ENCODE measurements at regions not wholly inside any gene's neighbourhood (a gene's known extent, or its start where the extent isn't known, plus 50 kb on each side); places are given as distances from the start of the nearest gene placed in this dataset.

DNA sequence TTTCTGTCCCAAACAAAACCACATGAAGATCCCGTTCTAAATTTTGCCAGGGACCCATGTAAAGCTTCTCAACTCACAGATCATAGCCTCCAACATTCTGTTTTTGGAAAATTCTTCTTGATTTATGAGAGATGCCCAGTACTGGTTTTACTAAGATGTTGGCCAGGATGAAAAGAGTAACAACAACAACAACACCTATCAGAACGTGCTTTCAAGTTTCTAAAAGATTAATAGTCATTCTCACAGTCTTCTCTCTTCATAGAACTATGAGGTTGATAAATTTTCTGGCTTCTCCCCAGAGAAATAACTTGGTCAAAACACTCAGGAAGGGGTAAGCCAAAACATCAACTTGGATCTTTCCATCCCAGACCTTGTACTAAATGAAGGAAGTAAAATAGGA, 567.5 kb upstream of the IGFBP3 start:
- H3K27me3 Mint-ChIP-seq (ENCODE audit: low read depth), result no peaks in the 10 kb centered on the region
- no peak for DNase-seq
- CTCF ChIA-PET, result no interaction called here
- H3K27ac Mint-ChIP-seq, result no peak overlapping the region
- H3K4me1 Mint-ChIP-seq (ENCODE audit: low read depth), result no peaks in the 10 kb centered on the region
- intact Hi-C loops (cut with micrococcal nuclease), result no loop called here
- no peaks in the 10 kb centered on the region for H3K9me3 Mint-ChIP-seq
- H3K4me3 Mint-ChIP-seq, result no peak overlapping the region
- H3K36me3 Mint-ChIP-seq (ENCODE audit: low read depth), result no peaks in the 10 kb centered on the region

DNA sequence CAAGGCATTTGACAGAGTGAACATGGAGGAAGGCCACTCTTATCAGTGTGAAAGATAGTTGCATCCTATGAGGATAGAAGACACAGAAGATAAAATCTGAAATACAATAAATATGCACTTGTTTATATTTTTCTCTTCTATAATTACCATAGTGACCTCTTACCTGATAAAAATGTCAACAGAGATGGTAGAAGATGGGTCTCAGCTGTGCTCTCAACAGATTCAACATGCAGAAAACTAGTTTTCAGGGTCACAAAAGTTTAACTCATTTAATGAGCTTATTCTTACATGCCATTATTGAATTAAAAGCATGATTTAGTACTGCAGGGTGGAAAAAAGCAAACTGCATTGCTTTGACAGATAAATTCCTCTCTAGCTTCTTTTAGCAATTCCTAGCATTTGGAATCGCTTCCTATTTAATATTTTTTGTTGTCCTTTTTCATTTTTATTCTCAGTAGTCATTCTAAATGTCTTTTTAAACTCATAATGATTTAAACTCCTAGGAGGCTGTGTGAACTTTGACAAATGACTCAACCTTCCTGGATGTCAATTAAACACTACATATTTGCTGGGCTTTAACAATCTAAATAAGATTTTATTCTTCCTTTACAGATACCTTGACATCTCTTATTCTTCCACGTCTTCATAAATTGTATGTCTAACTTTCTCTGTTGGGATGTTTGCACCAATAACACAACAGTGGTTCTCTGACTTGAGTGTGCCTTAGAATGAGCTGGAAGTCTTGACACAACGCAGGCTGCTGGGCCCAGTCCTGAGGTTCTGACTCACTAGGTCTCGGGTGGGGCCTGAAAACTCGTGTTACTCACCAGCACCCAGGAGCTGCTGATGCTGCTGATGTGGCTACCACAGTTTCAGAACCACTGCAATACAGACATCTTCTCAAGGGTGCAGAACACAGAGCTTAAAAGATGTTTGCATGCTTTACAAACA, 565.5 kb upstream of the IGFBP3 start:
- CTCF ChIA-PET, result no interaction called here
- H3K9me3 Mint-ChIP-seq, result no peaks in the 10 kb centered on the region
- no peak overlapping the region for H3K27ac Mint-ChIP-seq
- no peaks in the 10 kb centered on the region for H3K36me3 Mint-ChIP-seq (ENCODE audit: low read depth)
- H3K4me1 Mint-ChIP-seq (ENCODE audit: low read depth), result no peaks in the 10 kb centered on the region
- no peaks in the 10 kb centered on the region for H3K27me3 Mint-ChIP-seq (ENCODE audit: low read depth)
- DNase-seq, result no peak
- H3K4me3 Mint-ChIP-seq, result no peak overlapping the region
- intact Hi-C loops (cut with micrococcal nuclease), result no loop called here

DNA sequence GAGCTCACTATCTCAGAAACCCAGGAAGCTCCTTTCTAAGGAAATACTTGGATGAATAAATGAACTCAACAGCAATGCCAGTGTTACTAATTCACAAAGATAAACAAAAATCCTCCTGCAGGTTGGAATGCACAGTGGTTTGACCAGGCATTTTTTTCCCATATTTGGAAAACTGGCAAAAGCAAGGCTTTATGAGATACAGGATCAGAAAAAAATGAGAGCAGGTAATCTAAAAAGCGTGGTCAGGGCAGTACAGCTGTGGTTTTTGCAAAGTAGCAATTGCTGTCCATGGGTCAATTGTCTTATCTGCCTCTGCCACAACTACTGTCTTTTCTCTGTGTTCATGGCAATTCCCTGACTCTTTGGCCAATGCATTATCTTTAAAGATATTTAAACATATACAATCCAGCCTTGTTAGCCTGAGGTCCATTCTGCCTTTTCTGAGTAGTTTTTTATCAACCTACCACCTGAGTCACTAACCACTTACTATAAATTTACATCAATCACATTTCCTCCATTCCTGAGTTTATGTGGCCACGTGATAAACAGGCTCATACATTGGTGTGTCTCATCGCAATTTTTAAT, 564.5 kb upstream of the IGFBP3 start:
- Mint-ChIP-seq H3K4me1 (ENCODE audit: low read depth) (no peaks in the 10 kb centered on the region), H3K9me3 (no peaks in the 10 kb centered on the region), H3K27me3 (ENCODE audit: low read depth) (no peaks in the 10 kb centered on the region), H3K27ac (no peak overlapping the region), H3K36me3 (ENCODE audit: low read depth) (no peaks in the 10 kb centered on the region), H3K4me3 (no peak overlapping the region)
- no peak for DNase-seq
- CTCF ChIA-PET, result no interaction called here
- intact Hi-C loops (cut with micrococcal nuclease), result no loop called here

DNA sequence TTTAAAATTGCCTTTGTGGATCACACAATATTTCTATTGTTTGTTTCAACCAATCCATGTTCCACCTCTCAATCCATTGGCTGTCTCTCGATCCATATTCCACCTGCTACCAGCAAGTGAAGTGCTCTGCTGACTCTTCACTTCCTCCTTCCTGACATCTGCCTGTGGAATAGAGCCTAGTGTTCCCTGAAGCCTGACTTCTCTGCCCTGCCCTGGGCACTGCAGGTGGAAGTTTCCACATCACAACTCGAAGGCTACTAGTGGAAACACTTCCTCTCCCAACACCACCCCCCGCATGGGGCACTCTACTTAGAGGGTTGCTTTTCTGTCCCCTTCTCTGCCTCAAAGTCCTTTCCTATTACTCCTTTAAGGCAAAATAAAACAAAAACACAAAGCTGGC, 563.8 kb upstream of the IGFBP3 start:
- no peaks in the 10 kb centered on the region for H3K27me3 Mint-ChIP-seq (ENCODE audit: low read depth)
- no peak overlapping the region for H3K4me3 Mint-ChIP-seq
- H3K36me3 Mint-ChIP-seq (ENCODE audit: low read depth), result no peaks in the 10 kb centered on the region
- no peaks in the 10 kb centered on the region for H3K9me3 Mint-ChIP-seq
- no peak for DNase-seq
- CTCF ChIA-PET, result no interaction called here
- no peak overlapping the region for H3K27ac Mint-ChIP-seq
- intact Hi-C loops (cut with micrococcal nuclease), result no loop called here
- no peaks in the 10 kb centered on the region for H3K4me1 Mint-ChIP-seq (ENCODE audit: low read depth)

DNA sequence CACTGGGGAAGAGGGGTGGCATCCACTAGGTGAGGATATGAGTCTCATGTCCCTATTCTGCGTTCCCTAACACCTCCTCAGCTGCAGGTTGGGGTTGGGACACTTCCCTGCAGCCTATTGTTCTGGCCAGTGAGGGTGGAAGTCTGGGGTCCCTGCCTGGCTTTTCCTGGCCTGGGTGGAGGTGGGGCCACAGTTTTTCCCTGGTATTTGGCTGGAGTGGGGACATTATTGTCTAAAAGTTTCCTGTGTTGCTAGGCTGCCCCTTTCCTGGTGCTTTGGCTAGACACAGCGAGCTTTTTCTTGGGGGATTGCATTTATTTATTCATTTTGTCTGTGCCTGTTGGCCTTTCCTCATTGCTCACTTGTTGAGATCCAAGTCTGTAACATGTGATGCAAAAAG, 559.5 kb upstream of the IGFBP3 start:
- CTCF ChIA-PET, result no interaction called here
- Mint-ChIP-seq H3K36me3 (ENCODE audit: low read depth) (no peaks in the 10 kb centered on the region), H3K27me3 (ENCODE audit: low read depth) (no peaks in the 10 kb centered on the region), H3K4me1 (ENCODE audit: low read depth) (no peaks in the 10 kb centered on the region), H3K9me3 (no peaks in the 10 kb centered on the region), H3K27ac (no peak overlapping the region), H3K4me3 (no peak overlapping the region)
- no peak for DNase-seq
- intact Hi-C loops (cut with micrococcal nuclease), result no loop called here

DNA sequence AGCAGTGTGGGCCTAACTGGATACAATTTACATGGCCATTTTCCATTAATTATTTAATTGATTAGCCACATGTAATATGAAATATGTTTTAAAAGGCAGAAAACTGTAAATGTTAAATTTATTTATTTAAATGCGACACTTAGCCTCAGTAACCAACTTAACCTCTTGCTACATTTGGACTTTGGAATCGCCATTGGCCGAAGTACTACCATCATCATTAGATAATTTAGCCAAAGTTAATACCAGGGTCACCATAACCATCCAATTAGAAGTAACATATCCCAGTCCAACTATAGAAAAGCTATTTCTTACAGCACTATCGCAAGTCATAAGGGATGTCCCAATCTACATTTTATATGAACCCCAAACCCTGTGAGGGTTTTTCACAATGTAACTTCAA, 558.6 kb upstream of the IGFBP3 start:
- Mint-ChIP-seq H3K9me3 (no peaks in the 10 kb centered on the region), H3K4me1 (ENCODE audit: low read depth) (no peaks in the 10 kb centered on the region), H3K4me3 (no peak overlapping the region), H3K27me3 (ENCODE audit: low read depth) (no peaks in the 10 kb centered on the region), H3K27ac (no peak overlapping the region), H3K36me3 (ENCODE audit: low read depth) (no peaks in the 10 kb centered on the region)
- CTCF ChIA-PET, result no interaction called here
- DNase-seq, result no peak
- intact Hi-C loops (cut with micrococcal nuclease), result no loop called here

DNA sequence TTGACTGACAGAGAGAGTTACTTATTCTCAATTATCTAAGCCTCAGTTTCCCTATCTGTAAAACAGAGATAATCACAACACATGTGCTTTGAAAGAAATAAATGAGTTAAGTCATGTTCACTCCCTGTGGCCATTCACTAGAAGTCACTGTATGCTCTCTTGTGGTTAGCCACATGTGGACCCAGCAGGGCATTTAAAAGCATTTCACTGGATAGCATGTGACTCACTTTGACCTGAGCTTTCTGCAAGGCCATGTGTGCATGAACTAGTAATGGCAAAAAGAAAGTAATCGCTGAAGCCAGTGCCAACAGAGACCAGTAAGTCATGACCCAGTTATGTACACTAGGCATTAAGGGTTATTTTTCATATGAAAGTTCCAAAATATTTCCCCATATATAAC, 557.0 kb upstream of the IGFBP3 start:
- CTCF ChIA-PET, result no interaction called here
- Mint-ChIP-seq H3K9me3 (peaks cover 4% of the 10 kb centered on the region), H3K4me1 (ENCODE audit: low read depth) (no peaks in the 10 kb centered on the region), H3K27ac (no peak overlapping the region), H3K36me3 (ENCODE audit: low read depth) (no peaks in the 10 kb centered on the region), H3K27me3 (ENCODE audit: low read depth) (no peaks in the 10 kb centered on the region), H3K4me3 (no peak overlapping the region)
- intact Hi-C loops (cut with micrococcal nuclease), result no loop called here
- DNase-seq, result no peak

DNA sequence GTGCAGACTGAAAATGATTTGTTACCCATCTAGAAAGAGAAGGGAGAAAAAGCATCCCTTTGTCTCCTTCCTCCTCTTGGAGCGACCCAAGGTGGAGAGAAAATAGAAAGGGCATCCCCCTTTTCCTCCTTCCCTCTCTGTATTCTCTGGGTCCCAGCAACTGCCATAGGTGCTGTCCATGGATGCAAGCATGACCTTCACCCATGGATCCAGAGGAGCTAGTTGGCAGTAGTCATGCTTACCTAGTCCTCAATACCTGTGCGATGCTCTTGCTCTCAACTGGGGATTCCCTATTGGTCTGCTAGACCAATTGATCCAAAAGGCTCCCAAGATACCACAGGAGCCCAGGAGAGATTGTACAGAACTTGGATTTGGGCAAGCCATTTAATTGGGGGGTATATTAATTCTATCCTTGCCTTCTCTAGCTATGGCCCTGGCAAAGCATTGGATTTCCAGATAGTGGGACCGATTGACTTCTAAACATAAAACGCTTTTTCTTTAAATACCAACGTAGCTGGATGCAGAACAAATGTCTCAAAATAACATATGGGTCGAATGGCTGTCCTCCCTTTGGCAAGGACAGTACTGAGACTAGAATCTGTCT, 547.8 kb upstream of the IGFBP3 start:
- H3K9me3 Mint-ChIP-seq, result peaks cover 51% of the 10 kb centered on the region
- CTCF ChIA-PET, result no interaction called here
- no peak overlapping the region for H3K27ac Mint-ChIP-seq
- intact Hi-C loops (cut with micrococcal nuclease), result no loop called here
- H3K36me3 Mint-ChIP-seq (ENCODE audit: low read depth), result peaks cover 9% of the 10 kb centered on the region
- H3K4me1 Mint-ChIP-seq (ENCODE audit: low read depth), result no peaks in the 10 kb centered on the region
- H3K27me3 Mint-ChIP-seq (ENCODE audit: low read depth), result no peaks in the 10 kb centered on the region
- DNase-seq, result peak; percentile 19
- no peak overlapping the region for H3K4me3 Mint-ChIP-seq

DNA sequence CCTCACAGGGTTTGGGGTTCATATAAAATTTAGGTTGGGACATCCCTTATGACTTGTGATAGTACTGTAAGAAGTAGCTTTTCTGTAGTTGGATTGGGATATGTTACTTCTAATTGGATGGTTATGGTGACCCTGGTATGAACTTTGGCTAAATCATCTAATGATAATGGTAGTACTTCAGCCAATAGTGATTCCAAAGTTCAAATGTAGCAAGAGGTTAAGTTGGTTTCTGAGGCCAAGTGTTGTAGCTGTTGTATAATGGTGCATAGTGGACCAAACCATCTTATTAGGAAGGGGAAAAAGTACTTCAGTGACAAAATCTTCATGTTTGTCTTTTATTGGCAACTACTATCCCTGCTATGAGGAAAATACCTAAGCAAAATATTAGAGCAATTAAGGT, 542.1 kb upstream of the IGFBP3 start:
- Mint-ChIP-seq H3K27ac (no peak overlapping the region), H3K27me3 (ENCODE audit: low read depth) (no peaks in the 10 kb centered on the region), H3K4me1 (ENCODE audit: low read depth) (no peaks in the 10 kb centered on the region), H3K36me3 (ENCODE audit: low read depth) (peaks cover 6% of the 10 kb centered on the region), H3K9me3 (peaks cover 20% of the 10 kb centered on the region), H3K4me3 (no peak overlapping the region)
- CTCF ChIA-PET, result no interaction called here
- intact Hi-C loops (cut with micrococcal nuclease), result no loop called here
- no peak for DNase-seq

DNA sequence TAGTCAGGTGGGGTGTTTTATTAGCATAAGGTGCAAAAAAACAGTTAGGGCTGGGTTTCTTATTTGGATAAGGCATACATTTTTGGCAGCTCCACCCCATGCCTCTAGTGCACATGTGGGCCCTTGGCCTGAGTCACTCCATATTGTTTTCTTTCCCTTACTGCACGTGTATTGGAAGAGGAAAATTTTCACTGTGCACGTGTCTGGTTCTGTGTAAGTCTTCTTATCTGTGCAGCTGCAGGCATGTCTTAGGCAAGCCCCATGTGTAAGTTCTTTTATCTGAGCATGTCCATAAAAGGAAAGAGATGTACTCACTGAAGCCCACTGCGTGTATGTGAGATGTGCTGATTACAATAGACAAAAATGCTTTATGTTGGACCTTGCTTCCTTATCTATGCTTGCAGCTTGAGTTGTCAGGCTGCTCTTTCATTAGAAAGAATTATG, 540.3 kb upstream of the IGFBP3 start:
- CTCF ChIA-PET, result no interaction called here
- Mint-ChIP-seq H3K27ac (no peak overlapping the region), H3K27me3 (ENCODE audit: low read depth) (no peaks in the 10 kb centered on the region), H3K9me3 (peaks cover 12% of the 10 kb centered on the region), H3K4me1 (ENCODE audit: low read depth) (no peaks in the 10 kb centered on the region), H3K36me3 (ENCODE audit: low read depth) (peaks cover 1% of the 10 kb centered on the region), H3K4me3 (no peak overlapping the region)
- intact Hi-C loops (cut with micrococcal nuclease), result no loop called here
- DNase-seq, result no peak

DNA sequence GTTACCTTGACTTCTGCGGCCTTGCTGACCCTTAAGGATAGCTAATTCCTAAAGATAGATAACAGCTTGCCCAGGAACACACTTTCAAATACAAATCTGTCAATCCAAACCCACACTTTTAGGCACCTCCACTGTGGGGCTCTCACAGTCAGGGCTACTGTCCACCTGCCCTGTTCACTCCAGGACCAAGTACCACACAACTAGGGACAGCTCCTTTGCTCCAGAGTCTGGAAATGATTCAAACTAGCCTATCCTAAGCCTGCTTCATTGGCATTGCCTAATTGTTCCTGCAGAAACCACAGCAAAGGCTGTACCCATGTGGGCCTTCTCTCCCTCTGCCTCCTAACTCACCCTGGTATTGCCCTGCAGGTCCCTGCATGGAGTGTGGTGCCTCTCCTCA, 538.9 kb upstream of the IGFBP3 start:
- peaks cover 1% of the 10 kb centered on the region for H3K36me3 Mint-ChIP-seq (ENCODE audit: low read depth)
- intact Hi-C loops (cut with micrococcal nuclease), result no loop called here
- H3K4me3 Mint-ChIP-seq, result no peak overlapping the region
- H3K9me3 Mint-ChIP-seq, result peaks cover 12% of the 10 kb centered on the region
- no peaks in the 10 kb centered on the region for H3K4me1 Mint-ChIP-seq (ENCODE audit: low read depth)
- no peak overlapping the region for H3K27ac Mint-ChIP-seq
- DNase-seq, result no peak
- no peaks in the 10 kb centered on the region for H3K27me3 Mint-ChIP-seq (ENCODE audit: low read depth)
- CTCF ChIA-PET, result no interaction called here

DNA sequence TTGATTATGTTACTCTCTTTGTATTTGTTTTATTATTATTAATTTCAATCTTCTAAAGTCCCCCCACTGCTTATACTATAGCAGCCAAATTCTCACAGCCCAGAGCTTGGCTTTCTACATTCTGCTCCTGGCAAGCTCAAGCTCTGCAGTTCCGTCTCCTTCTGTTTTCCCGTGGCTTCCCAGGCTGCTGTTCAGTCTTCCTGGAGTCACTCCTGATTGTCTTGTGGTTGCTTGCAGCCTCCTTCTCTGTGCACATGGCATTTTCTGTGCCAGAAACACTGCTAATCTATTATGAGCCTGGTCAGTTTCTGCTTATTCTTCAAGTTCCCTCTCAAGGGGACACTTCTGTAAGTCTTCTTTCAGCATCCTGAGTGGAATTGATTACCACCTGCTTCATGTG, 533.7 kb upstream of the IGFBP3 start:
- peaks cover 11% of the 10 kb centered on the region for H3K9me3 Mint-ChIP-seq
- intact Hi-C loops (cut with micrococcal nuclease), result no loop called here
- CTCF ChIA-PET, result no interaction called here

DNA sequence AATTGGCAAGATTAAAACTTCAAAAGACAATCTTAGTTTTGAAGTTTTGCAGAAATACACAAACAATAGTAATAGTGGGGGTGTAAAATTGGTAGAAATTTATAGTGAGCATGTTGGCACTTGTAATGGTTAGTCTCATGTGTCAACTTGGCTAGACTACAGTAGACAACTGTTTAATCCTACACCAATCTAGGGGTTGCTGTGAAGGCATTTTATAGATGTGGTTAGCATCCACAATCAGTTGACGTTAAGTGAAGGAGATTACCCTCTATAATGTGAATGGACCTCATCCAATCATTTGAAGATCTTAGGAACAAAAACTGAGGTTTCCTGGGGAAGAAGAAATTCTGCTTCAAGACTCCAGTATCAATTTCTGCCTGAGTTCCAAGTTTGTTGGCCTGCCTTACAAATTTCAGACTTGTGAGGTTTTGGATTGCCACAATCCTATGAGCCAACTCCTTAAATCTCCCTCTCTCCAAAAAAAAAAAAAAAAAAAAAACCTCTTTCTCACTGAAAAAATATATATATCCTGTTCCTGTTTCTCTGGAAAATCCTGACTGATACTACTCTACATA, 531.6 kb upstream of the IGFBP3 start:
- no peaks in the 10 kb centered on the region for H3K27me3 Mint-ChIP-seq (ENCODE audit: low read depth)
- H3K9me3 Mint-ChIP-seq, result peaks cover 10% of the 10 kb centered on the region
- CTCF ChIA-PET, result no interaction called here
- no peak overlapping the region for H3K4me3 Mint-ChIP-seq
- no peaks in the 10 kb centered on the region for H3K36me3 Mint-ChIP-seq (ENCODE audit: low read depth)
- DNase-seq, result no peak
- H3K4me1 Mint-ChIP-seq (ENCODE audit: low read depth), result no peaks in the 10 kb centered on the region
- intact Hi-C loops (cut with micrococcal nuclease), result no loop called here
- H3K27ac Mint-ChIP-seq, result no peak overlapping the region

More for the DNA sequence above, 533.7 kb upstream of the IGFBP3 start:
- Mint-ChIP-seq H3K4me1 (ENCODE audit: low read depth) (no peaks in the 10 kb centered on the region), H3K27ac (no peak overlapping the region), H3K36me3 (ENCODE audit: low read depth) (no peaks in the 10 kb centered on the region), H3K4me3 (no peak overlapping the region), H3K27me3 (ENCODE audit: low read depth) (no peaks in the 10 kb centered on the region)
- no peak for DNase-seq

Data from activated naive CD4-positive, alpha-beta T cell treated with anti-CD3 and anti-CD28 coated beads for 36 hours (primary cell).